ENCODE measurements at regions not wholly inside any gene's neighbourhood (a gene's known extent, or its start where the extent isn't known, plus 50 kb on each side); places are given as distances from the start of the nearest gene placed in this dataset.

GRCh38 chr2:83534416-83534815 lies 924.7 kb downstream of the SUCLG1 start:
- TF ChIP-seq CTCF (conservative IDR thresholded peaks at IDR 0.05; ENCODE audit: low read depth, low read length) (no peak), EZH2phosphoT487 (IDR thresholded peaks at IDR 0.05; ENCODE audit: borderline replicate concordance, low read length) (no peak), EZH2 (IDR thresholded peaks at IDR 0.05; ENCODE audit: low read length, unreplicated experiment) (no peak)
